OCI-LY7 (cell line): ENCODE measurements at regions not wholly inside any gene's neighbourhood (a gene's known extent, or its start where the extent isn't known, plus 50 kb on each side); places are given as distances from the start of the nearest gene placed in this dataset.

ENCODE experiments used
- BruUV-seq: library from RNA; stranded (reverse); fragments of 400-500 nt; replicated peaks from 2 replicates; lab custom pipeline; 2021; lab: Mats Ljungman, UMichigan
- CTCF ChIA-PET: fragments of 300-600 bp; sonication (Branson Sonifier 250); formaldehyde crosslinking; loops from one replicate; lab custom pipeline; 2022; ENCODE audit warnings: antibody characterized with exemption; ENCODE audit not compliant: unreplicated experiment; lab: Charles Lee
- POLR2A ChIA-PET: fragments of 300-600 bp; sonication (Branson Sonifier 250); formaldehyde crosslinking; loops from one replicate; lab custom pipeline; 2022; ENCODE audit warnings: antibody characterized with exemption; lab: Charles Lee
- DNase-seq: peaks from one replicate; pipeline ENCODE4 v3.0.0-alpha.2; 2015; ENCODE audit warnings: low spot score
- H2AFZ ChIP-seq: fragments of 200-600 bp; sonication (generic), shearing (Covaris generic); 2 replicates; pipeline ENCODE4 v1.6.1; 2014; ENCODE audit warnings: mild to moderate bottlenecking, antibody characterized with exemption, low read length, moderate library complexity
- H3K27ac ChIP-seq: fragments of 200-600 bp; sonication (generic); 2 replicates; pipeline ENCODE4 v1.5.1; 2014; ENCODE audit warnings: mixed run types, low read depth, mild to moderate bottlenecking, moderate library complexity, low read length, inconsistent platforms; ENCODE audit not compliant: poor library complexity, severe bottlenecking
- H3K36me3 ChIP-seq: fragments of 200-600 bp; sonication (generic); 2 replicates; pipeline ENCODE4 v1.6.1; 2014; ENCODE audit warnings: mild to moderate bottlenecking, antibody characterized with exemption, low read length, moderate library complexity, mixed read lengths; ENCODE audit not compliant: insufficient read depth
- H3K4me1 ChIP-seq: fragments of 200-600 bp; sonication (generic); 2 replicates; pipeline ENCODE4 v1.5.1; 2014; ENCODE audit warnings: mild to moderate bottlenecking, low read length; ENCODE audit not compliant: insufficient read depth, poor library complexity, severe bottlenecking
- H3K4me2 ChIP-seq: fragments of 200-600 bp; sonication (generic); 2 replicates; pipeline ENCODE4 v1.6.1; 2014; ENCODE audit warnings: mild to moderate bottlenecking, low read length
- H3K4me3 ChIP-seq: fragments of 200-600 bp; sonication (generic); 2 replicates; pipeline ENCODE4 v1.5.1; 2014; ENCODE audit warnings: mild to moderate bottlenecking, low read depth, low read length; ENCODE audit not compliant: poor library complexity, severe bottlenecking
- H3K79me2 ChIP-seq: fragments of 200-600 bp; sonication (generic); 2 replicates; pipeline ENCODE4 v1.6.1; 2016; ENCODE audit warnings: low read depth, mild to moderate bottlenecking, low read length, moderate library complexity, mixed read lengths; ENCODE audit not compliant: insufficient read depth
- H3K9me2 ChIP-seq: fragments of 200-600 bp; sonication (generic); 2 replicates; pipeline ENCODE4 v1.6.1; 2016; ENCODE audit warnings: mild to moderate bottlenecking, low read length, mixed read lengths; ENCODE audit not compliant: insufficient read depth
- H3K9me3 ChIP-seq: fragments of 200-600 bp; sonication (generic); 2 replicates; pipeline ENCODE4 v1.6.1; 2014; ENCODE audit warnings: mild to moderate bottlenecking, mixed run types, low read length, mixed read lengths
- H4K20me1 ChIP-seq: fragments of 200-600 bp; sonication (generic); 2 replicates; pipeline ENCODE4 v1.6.1; 2014; ENCODE audit warnings: mild to moderate bottlenecking, antibody characterized with exemption, low read length, moderate library complexity, mixed read lengths; ENCODE audit not compliant: insufficient read depth
- CTCF ChIP-seq: fragments of 200-600 bp; sonication (generic); conservative IDR thresholded peaks from 2 replicates; pipeline ENCODE4 v1.5.1; 2014; ENCODE audit warnings: mild to moderate bottlenecking, antibody characterized with exemption, low read length, moderate library complexity, mixed read lengths
- EZH2phosphoT487 ChIP-seq: fragments of 200-600 bp; sonication (generic); IDR thresholded peaks from 2 replicates; pipeline ENCODE4 v1.6.1; 2018; ENCODE audit warnings: low read depth, borderline replicate concordance, mild to moderate bottlenecking, mixed run types, antibody characterized with exemption, low read length, moderate library complexity, mixed read lengths
- intact Hi-C: fragments of 100-400 bp; cut with micrococcal nuclease; formaldehyde crosslinking; loops from one replicate; pipeline ENCODE4 v1.10.0; 2022; ENCODE audit not compliant: unreplicated experiment

- TF ChIP-seq CTCF (no peak), EZH2phosphoT487 (no peak)
- H3K36me3 ChIP-seq = no peaks in the 10 kb centered on the region
- H3K79me2 ChIP-seq = no peaks in the 10 kb centered on the region
- no peaks in the 10 kb centered on the region for H3K9me3 ChIP-seq
- H3K9me2 ChIP-seq = no peaks in the 10 kb centered on the region
- DNase-seq = no peak
- no peak overlapping the region for H3K4me3 ChIP-seq
- H2AFZ ChIP-seq = no peak overlapping the region
- no peaks in the 10 kb centered on the region for H4K20me1 ChIP-seq
- no peak overlapping the region for H3K4me2 ChIP-seq
- H3K27ac ChIP-seq = no peak overlapping the region
- CTCF ChIA-PET = no interaction called here
- POLR2A ChIA-PET = no interaction called here
- intact Hi-C loops = no loop called here
- no TSS peak for BruUV-seq
- no peaks in the 10 kb centered on the region for H3K4me1 ChIP-seq
Observed at GRCh38 chr2:186940463-186940862, 91.5 kb upstream of the ZSWIM2 start.

- Histone ChIP-seq H3K9me3 (no peaks in the 10 kb centered on the region), H3K4me1 (no peaks in the 10 kb centered on the region), H3K79me2 (no peaks in the 10 kb centered on the region), H3K9me2 (no peaks in the 10 kb centered on the region), H3K4me2 (no peak overlapping the region), H3K27ac (no peak overlapping the region), H4K20me1 (no peaks in the 10 kb centered on the region), H3K4me3 (no peak overlapping the region), H3K36me3 (no peaks in the 10 kb centered on the region), H2AFZ (no peak overlapping the region)
- intact Hi-C loops = no loop called here
- no TSS peak for BruUV-seq
- TF ChIP-seq CTCF (no peak), EZH2phosphoT487 (no peak)
- no peak for DNase-seq
- POLR2A ChIA-PET = interaction anchor here (0.9 kb wide), 1 partner anchor 9 kb away, joined by 6 read pairs; no protein-coding TSS in a partner anchor
- CTCF ChIA-PET = no interaction called here
Observed at GRCh38 chr2:186934420-186934819, 85.5 kb upstream of the ZSWIM2 start.

GRCh38 chr2:186927867-186928191 is 78.9 kb upstream of the ZSWIM2 start:
- Histone ChIP-seq H3K9me3 (no peaks in the 10 kb centered on the region), H3K4me2 (no peak overlapping the region), H3K36me3 (no peaks in the 10 kb centered on the region), H4K20me1 (no peaks in the 10 kb centered on the region), H3K79me2 (no peaks in the 10 kb centered on the region), H2AFZ (no peak overlapping the region), H3K27ac (no peak overlapping the region), H3K4me3 (no peak overlapping the region), H3K4me1 (no peaks in the 10 kb centered on the region), H3K9me2 (no peaks in the 10 kb centered on the region)
- BruUV-seq = no TSS peak
- no peak for DNase-seq
- TF ChIP-seq CTCF (no peak), EZH2phosphoT487 (no peak)
- CTCF ChIA-PET = no interaction called here
- intact Hi-C loops = no loop called here
- POLR2A ChIA-PET = interaction anchor here (0.8 kb wide), 1 partner anchor 902 kb away, joined by 3 read pairs; no protein-coding TSS in a partner anchor
